GM12878 (cell line): ENCODE measurements at regions not wholly inside any gene's neighbourhood (a gene's known extent, or its start where the extent isn't known, plus 50 kb on each side); places are given as distances from the start of the nearest gene placed in this dataset.

Experiments
- CTCF ChIP-seq, 3 experiments: IDR thresholded peaks in 2 of 3; conservative IDR thresholded peaks in 1 of 3; 2 replicates each; pipeline ENCODE4 v1.5.1; 2011; ENCODE audit warnings: low read depth in 3 of 3, low read length in 3 of 3, mild to moderate bottlenecking in 3 of 3, control low read depth in 2 of 3, moderate library complexity in 2 of 3, inconsistent platforms in 1 of 3, mixed read lengths in 1 of 3; ENCODE audit not compliant: control insufficient read depth in 2 of 3, insufficient read depth in 1 of 3; ENCODE audit errors: extremely low read depth in 1 of 3
- GABPA ChIP-seq: IDR thresholded peaks from 2 replicates; pipeline ENCODE4 v1.6.1; 2014; ENCODE audit warnings: antibody characterized with exemption, low read depth, mild to moderate bottlenecking, inconsistent platforms
- NFIC ChIP-seq: IDR thresholded peaks from 2 replicates; pipeline ENCODE4 v1.6.1; 2012; ENCODE audit warnings: low read depth, mild to moderate bottlenecking, inconsistent platforms, low read length, moderate library complexity
- POLR2A ChIP-seq: IDR thresholded peaks from 2 replicates; pipeline ENCODE4 v1.6.1; 2011; ENCODE audit warnings: low read depth, mild to moderate bottlenecking, low read length

- TF ChIP-seq POLR2A (no peak), NFIC (no peak), CTCF (IDR thresholded peaks at IDR 0.05 in 2 of 3, conservative IDR thresholded peaks at IDR 0.05 in 1 of 3; ENCODE audit: control insufficient read depth in 2 of 3, extremely low read depth in 1 of 3, insufficient read depth in 1 of 3, low read depth in 3 of 3, low read length in 3 of 3) (no peak), GABPA (no peak)
Measured at GRCh38 chr12:66851134-66851533, 172.3 kb upstream of the GRIP1 start.
